GM19452 (cell line): ENCODE measurements at regions not wholly inside any gene's neighbourhood (a gene's known extent, or its start where the extent isn't known, plus 50 kb on each side); places are given as distances from the start of the nearest gene placed in this dataset.
"Not testable (repeated sequence)": the region's sequence is repeated elsewhere in the genome, so short reads cannot be mapped to it uniquely, and the experiment has no call there.

Experiments used
- ATAC-seq: cut with Tn5 transposase; IDR thresholded peaks from one replicate; pipeline ENCODE4 v1.9.1; 2021; ENCODE audit not compliant: unreplicated experiment

DNA sequence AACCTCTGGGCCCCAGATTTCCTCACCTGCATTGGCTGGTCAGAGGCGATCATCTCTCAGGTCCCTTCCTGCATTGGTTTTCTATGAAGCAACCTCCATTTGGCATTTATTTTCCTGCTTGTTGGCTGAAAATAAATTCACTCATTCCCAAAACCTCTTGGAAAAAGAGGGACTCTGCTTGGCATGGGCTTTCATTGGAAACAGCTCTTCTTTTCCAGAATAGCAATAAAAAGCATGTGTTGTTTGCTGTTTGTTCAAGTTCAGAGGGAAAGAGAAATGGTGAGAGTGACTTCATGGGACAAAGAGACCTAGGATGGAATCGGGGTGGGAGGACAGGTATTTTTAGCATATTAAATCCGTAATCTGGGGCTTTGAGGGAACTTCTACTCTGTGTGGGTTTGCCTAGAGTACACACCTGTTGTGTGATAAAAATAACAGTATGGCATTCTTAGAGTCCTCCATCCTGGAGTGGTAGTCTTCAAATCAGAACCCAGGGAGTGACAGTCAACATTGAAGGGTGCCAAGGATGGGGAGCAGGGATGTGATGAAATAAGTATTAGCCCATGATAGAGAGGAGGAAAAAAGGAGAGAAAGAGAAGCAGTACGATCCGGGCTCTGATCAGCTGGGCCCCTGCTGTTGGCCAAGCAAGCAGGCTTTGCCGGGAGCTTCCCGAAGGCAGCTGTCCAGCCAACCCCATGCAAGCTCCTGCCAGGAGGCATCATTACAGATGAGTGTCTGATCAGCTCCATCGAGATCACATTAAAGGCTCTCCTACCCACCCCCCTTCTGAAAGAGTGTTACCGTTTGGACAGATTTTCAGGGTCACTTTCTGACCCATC, 131.9 kb upstream of the NFIA start:
- no peak for ATAC-seq

DNA sequence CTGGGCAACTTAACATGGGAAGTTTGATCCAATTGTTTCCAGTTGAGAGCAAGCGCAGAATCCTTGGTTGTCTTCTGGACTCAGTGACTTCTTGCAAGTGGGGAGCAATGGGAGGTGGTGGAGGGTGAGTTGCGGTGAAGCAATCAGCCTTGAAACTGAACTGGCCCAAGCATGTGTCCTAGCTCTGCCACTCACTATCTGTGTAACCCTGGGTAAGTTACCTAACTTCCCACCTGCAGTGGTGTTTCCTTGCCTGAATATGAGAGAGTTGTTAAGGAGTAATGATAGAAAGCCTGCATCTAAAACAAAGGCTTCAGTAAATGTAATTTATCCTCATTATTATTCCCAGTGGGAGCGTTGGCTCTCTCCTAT, 132.5 kb upstream of the NFIA start:
- ATAC-seq = no peak

- no peak for ATAC-seq
These were observed 133.1 kb upstream of the NFIA start for GRCh38 chr1:60949154-60949825.

DNA sequence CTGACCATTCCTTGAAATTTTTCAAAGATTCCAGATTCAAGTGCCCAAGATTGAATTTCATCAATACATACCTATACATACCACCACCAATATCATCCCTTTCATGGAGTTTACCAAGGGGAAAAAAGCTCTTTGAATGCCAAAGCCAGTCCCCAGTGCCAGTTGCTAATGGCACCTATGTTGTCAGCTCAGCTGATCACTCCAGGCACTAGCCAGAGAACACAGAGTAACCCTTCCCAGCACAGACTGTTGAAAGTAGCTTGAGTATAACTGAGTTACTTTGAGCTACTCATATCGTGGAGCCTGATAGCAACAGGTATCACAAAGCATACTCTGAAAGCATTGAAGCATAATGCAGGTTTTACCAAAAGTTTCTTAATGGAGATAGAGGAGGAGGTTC, 133.9 kb upstream of the NFIA start:
- no peak for ATAC-seq

DNA sequence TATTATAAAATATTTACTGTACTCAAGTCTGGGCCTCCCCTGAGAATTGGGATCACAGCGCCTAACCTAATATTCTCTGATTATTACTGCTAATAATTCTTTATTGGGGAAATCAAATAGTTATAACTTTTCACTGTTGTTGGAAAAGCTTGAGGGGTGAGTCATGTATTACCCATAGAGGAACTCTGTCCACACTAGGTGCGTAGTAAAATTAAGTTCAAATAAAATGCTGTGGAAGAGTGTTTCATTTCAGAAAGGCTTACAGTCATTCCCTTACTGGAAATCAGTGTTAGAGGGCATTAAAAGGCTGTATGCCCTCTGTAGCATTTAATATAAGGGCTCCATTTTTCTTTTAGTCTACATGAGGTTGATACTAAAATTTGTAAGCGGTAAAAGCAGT, 135.0 kb upstream of the NFIA start:
- no peak for ATAC-seq

DNA sequence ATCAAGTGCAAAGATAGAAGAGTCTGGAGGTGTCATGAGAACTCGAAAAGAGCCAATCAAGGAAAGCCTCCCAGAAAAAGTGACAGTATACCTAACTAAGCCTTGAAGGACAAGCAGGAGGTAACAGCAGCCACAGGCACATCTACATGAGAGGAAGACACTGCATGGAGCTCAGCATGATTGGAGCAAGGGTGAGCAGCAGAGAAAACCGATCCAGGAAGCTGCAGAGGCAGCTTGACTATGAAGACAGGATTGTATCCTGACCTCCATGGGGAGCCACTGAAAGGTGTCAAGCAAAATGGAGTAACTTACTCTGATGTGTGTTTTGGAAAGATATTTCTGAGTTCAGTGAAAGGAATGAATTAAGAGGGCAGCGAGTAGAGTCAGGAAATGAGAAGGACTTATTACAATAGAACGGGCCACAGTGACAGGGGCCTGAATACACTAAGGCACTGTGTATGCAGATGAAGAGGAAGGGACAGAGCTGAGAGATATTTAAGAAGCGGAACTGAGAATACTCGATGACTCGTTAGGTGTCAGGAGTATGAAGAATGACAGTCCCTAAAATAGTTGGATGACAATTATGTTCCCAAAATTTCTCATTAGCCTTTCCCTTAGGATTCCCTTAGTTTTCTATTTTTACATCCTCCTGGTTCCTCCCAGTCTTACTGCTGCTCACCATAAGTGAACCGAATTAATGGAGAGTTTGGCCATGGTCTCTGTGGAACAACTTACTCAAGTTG, 139.3 kb upstream of the NFIA start:
- ATAC-seq = no peak

GRCh38 chr1:60942291-60942690, 140.1 kb upstream of the NFIA start:
- no peak for ATAC-seq

DNA sequence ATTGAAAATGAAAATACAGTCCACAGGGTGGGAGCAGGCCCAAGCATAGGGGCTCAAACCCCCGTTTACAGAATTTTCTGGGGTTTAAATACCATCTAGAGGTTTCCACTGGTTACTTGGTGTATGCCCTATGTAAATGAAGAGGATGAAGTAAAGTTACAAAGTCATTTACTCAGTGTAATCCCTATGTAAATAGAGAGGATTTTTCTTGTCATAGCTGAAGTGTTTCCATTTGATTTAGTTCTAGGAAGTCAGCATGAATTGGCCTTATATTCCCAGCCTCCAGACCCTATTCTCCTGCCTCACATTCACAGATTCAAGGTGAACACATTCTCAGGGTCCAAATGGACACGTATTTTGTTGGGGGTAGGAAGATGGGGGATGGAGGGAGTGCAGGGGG, 141.7 kb upstream of the NFIA start:
- ATAC-seq = not testable (repeated sequence)

DNA sequence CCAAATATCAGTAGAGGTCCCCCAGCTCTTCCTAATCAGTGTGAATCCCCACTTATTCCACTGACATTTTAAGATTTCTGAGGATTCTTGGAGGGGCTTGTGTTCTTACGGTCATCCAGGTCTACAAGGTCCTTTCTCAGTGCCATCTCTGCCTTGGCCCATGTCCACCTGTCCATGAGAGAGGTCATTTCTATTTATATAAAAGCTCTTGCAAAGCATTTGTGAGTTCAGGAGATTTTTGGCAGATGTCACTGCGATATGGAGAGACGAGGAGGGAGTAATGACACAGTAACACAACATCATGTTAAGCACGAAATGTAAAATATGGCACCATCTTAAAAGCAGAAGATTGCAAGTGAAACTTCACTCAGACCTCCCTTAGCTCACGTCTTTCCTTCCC, 144.6 kb upstream of the NFIA start:
- no peak for ATAC-seq

GRCh38 chr1:60936591-60937342, 145.6 kb upstream of the NFIA start:
- ATAC-seq = no peak

DNA sequence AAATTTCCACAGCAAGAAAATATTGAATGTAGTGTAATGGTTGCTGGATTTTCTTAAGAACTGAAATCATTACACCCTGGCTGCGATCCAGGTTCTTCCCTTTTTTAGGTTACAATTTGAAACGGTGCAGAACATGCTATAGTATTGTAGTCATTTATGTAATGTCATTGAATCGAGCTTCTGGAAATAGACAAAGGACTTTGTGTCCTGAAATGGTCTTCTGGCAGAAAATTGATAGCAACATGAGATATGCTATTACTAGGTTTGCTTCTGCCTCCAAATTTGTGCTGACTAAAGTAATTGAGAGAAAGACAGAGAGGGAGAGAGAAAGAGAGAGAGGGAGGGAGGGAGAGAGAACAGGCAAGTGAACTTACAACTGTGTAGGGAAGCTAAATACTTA, 146.2 kb upstream of the NFIA start:
- no peak for ATAC-seq

DNA sequence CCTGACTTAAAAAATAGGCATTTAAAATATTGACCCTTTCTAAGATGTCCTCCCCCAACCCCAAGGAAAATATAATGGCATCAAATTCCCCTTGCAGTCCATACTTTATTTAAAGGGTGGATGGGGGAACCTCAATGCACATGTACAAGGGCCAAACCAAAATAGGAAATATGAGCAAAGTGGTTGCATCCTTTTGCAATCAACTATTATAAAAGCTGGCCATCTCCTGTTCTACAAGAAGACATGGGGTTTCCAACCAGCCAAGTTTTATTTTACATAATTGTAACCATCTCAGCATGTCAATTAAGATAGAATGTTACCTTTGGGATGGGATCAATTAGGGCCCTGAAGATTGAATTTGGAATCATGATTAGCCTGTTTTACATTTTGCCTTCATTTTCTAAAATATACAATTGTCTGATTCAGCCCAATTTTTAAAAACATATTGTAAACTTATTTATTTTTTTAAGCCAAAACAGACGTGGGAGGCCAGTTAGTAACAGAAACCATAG, 146.7 kb upstream of the NFIA start:
- ATAC-seq = no peak

DNA sequence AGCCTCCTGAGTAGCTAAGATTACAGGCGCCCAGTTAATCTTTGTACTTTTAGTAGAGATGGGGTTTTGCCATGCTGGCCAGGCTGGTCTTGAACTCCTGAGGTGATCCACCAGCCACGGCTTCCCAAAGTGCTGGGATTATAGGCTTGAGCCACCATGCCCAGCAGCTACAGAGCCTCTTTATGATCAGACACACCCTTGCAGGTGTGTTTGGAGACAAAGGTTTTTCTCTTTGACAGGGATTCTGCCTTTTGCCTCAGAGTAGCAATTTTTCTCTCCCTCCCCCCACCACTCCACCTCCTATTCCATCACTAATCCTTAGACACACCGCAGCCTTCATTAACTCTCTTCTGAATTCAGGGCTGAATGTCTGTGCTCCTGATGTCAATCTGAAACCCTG, 152.2 kb upstream of the NFIA start:
- no peak for ATAC-seq

DNA sequence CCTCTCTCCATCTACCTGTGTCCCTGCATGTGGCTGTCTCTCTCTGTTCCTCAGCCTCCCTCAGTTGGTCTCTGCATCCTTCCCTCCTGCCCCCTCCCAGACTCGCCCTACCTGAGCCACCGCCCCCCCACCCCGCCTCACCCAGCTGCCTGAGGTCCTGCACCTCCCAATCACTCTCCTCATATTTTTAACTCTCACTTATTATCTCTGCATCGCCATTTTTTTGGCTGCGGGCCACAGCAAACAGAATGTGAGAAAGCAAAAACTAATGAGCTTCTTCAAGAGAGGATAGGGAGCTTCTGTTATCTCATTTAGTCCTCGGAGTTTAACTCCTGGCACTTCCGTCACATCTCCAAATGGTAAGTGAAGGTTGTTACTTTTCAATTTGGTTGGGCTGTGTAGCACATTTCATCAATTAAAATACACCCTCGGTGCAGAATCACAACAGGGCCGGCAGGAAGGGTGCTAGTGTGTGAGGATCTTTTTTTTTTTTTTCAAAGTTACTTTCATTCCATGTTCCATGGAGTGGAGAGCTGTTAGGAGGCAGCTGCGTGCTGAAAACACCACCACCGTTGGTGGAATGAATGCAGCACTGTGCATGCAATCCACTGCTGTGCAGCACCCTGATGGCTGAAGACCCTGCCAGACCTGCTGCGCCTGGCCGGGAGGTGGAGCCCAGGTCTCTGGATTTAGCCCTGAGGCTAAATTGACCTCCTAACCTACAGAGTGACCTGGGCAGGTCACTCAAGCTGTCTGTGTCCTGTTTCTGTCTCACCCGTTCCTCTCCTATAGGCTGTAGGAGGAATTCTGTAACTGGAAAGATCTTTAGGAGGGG, 157.2 kb upstream of the NFIA start:
- ATAC-seq = no peak

DNA sequence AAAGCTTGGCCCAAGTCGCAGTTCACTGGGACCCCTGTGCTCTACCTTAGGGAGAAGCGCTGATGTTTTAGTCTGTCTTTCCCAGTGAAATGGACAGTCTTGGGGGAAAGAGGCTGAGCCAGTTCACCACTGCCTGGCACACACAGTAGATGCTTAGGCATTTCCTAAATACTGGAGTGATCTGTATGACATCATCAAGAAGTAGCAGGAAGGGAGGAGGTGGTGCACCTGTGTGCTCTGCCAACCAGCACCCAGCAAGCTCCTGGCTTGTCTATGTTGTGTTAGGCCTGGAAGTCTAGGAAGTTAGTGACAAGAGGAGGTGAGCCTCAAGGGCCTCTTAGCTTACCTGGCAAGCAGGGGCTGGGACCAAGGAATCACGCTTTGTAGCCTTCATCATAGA, 158.2 kb upstream of the NFIA start:
- ATAC-seq = no peak

GRCh38 chr1:60923389-60924087, 158.8 kb upstream of the NFIA start:
- ATAC-seq = no peak

DNA sequence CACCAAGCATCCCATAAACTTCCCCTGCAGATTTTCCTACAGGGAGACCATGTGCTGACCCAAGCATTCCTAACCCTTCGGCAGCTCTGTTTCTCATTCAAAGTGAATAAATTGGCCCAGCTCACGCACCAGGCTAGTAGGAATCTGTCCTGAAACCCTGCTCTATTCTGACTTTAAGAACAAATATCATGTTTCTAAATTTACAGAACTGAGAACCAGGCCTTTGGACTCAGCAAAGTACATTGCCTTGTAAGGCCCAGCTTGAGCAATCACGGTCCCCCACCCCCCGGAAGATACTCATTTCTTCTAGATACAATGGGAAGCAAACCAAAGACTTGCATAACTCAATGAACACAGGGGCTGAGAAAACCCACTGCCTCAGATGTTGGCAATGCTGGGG, 160.1 kb upstream of the NFIA start:
- ATAC-seq = no peak

- no peak for ATAC-seq
These were observed 161.2 kb upstream of the NFIA start for GRCh38 chr1:60921175-60921574.

GRCh38 chr1:60920561-60920960, 161.8 kb upstream of the NFIA start:
- ATAC-seq = no peak

DNA sequence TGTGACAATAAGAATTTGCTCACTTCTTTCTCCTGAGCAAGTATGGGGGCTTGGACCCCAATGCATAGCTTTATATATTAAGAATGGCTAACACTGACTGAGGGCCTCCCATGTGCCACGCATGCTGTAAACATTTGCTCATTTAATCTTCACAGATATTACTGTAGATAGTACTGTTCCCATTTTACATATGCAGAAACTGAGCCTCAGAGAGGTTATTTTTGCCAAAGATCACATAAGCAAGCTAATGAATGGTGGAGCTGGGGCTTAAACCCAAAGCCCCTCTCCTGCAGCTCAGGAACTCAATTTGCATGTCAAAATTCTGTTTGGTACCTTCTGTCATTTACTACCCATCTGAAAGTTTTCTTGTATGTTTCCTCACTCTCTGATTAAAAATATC, 163.5 kb upstream of the NFIA start:
- ATAC-seq = no peak
